ENCODE measurements at regions not wholly inside any gene's neighbourhood (a gene's known extent, or its start where the extent isn't known, plus 50 kb on each side); places are given as distances from the start of the nearest gene placed in this dataset.

DNA sequence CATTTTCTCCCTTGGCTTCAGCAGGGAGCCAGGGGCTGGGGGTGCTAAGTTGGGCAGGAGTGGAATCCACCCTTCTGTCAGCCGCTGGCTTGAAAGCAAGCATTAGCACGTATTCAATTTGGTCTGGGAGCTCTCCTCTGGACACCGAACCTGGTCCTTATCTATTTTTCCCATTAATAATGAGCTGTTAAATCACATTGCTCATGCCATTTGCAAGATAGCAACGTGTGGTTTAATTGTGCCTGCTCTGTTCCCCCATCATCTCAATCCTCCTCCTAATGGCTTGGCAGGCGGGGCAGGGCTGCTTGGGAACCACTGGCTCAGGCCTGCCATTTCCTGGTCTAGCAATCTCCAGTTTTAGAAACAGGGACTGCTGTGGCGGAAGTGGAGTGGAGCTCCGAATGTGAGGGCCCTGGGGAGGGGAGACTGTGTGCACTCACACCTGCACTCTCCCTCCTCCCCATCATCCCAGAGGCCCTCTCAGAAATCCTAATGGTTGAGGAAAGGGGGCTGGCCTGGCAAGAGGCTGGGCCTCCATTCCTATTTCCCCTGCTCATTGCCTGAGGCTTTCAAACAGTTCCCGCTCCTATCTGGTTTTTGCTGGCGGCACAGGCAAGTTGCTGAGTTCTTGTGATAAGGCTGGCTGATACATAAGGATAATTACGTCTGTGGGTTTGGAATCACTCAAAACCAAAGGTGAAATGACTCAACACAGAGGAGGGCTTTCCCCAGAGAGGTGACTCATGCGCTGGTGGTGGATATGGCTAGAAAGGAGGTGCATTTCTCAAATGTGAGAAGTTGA is 201.2 kb upstream of the E2F8 start (continued):
- TF ChIP-seq, protein P1, sequence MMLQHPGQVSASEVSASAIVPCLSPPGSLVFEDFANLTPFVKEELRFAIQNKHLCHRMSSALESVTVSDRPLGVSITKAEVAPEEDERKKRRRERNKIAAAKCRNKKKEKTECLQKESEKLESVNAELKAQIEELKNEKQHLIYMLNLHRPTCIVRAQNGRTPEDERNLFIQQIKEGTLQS (IDR thresholded peaks at IDR 0.05; ENCODE audit: borderline replicate concordance, extremely low read depth, low read depth, low read length): no peak; the same call in 1 of the 2 replicates
- no peak for TF ChIP-seq NFYA (IDR thresholded peaks at IDR 0.05; ENCODE audit: borderline replicate concordance, low read depth, low read length)
- TF ChIP-seq, protein P2, sequence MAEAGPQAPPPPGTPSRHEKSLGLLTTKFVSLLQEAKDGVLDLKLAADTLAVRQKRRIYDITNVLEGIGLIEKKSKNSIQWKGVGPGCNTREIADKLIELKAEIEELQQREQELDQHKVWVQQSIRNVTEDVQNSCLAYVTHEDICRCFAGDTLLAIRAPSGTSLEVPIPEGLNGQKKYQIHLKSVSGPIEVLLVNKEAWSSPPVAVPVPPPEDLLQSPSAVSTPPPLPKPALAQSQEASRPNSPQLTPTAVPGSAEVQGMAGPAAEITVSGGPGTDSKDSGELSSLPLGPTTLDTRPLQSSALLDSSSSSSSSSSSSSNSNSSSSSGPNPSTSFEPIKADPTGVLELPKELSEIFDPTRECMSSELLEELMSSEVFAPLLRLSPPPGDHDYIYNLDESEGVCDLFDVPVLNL (IDR thresholded peaks at IDR 0.05; ENCODE audit: low read depth, low read length): no peak
- TF ChIP-seq PAX8 (IDR thresholded peaks at IDR 0.05): no peak
- TF ChIP-seq NFXL1 (IDR thresholded peaks at IDR 0.05; ENCODE audit: borderline replicate concordance): peak; percentile 85
- TF ChIP-seq, protein P3, sequence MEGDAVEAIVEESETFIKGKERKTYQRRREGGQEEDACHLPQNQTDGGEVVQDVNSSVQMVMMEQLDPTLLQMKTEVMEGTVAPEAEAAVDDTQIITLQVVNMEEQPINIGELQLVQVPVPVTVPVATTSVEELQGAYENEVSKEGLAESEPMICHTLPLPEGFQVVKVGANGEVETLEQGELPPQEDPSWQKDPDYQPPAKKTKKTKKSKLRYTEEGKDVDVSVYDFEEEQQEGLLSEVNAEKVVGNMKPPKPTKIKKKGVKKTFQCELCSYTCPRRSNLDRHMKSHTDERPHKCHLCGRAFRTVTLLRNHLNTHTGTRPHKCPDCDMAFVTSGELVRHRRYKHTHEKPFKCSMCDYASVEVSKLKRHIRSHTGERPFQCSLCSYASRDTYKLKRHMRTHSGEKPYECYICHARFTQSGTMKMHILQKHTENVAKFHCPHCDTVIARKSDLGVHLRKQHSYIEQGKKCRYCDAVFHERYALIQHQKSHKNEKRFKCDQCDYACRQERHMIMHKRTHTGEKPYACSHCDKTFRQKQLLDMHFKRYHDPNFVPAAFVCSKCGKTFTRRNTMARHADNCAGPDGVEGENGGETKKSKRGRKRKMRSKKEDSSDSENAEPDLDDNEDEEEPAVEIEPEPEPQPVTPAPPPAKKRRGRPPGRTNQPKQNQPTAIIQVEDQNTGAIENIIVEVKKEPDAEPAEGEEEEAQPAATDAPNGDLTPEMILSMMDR (IDR thresholded peaks at IDR 0.05 in 2 of 3, conservative IDR thresholded peaks at IDR 0.05 in 1 of 3; ENCODE audit: control insufficient read depth in 2 of 3, extremely low read depth in 1 of 3, insufficient read depth in 1 of 3, low read depth in 3 of 3, low read length in 3 of 3): no peak
- TF ChIP-seq, protein P4, sequence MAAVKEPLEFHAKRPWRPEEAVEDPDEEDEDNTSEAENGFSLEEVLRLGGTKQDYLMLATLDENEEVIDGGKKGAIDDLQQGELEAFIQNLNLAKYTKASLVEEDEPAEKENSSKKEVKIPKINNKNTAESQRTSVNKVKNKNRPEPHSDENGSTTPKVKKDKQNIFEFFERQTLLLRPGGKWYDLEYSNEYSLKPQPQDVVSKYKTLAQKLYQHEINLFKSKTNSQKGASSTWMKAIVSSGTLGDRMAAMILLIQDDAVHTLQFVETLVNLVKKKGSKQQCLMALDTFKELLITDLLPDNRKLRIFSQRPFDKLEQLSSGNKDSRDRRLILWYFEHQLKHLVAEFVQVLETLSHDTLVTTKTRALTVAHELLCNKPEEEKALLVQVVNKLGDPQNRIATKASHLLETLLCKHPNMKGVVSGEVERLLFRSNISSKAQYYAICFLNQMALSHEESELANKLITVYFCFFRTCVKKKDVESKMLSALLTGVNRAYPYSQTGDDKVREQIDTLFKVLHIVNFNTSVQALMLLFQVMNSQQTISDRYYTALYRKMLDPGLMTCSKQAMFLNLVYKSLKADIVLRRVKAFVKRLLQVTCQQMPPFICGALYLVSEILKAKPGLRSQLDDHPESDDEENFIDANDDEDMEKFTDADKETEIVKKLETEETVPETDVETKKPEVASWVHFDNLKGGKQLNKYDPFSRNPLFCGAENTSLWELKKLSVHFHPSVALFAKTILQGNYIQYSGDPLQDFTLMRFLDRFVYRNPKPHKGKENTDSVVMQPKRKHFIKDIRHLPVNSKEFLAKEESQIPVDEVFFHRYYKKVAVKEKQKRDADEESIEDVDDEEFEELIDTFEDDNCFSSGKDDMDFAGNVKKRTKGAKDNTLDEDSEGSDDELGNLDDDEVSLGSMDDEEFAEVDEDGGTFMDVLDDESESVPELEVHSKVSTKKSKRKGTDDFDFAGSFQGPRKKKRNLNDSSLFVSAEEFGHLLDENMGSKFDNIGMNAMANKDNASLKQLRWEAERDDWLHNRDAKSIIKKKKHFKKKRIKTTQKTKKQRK (IDR thresholded peaks at IDR 0.05; ENCODE audit: low read depth, low read length): no peak
- TF ChIP-seq KLF5 (IDR thresholded peaks at IDR 0.05; ENCODE audit: partially characterized antibody): peak; percentile 25
- peak; percentile 95 for TF ChIP-seq ATF7 (IDR thresholded peaks at IDR 0.05; ENCODE audit: low read depth)
- TF ChIP-seq CHD4 (IDR thresholded peaks at IDR 0.05): no peak
- TF ChIP-seq, protein P5, sequence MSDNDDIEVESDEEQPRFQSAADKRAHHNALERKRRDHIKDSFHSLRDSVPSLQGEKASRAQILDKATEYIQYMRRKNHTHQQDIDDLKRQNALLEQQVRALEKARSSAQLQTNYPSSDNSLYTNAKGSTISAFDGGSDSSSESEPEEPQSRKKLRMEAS (IDR thresholded peaks at IDR 0.05; ENCODE audit: low read depth, low read length): no peak
- peak; percentile 94 for TF ChIP-seq PAX5 (IDR thresholded peaks at IDR 0.05; ENCODE audit: borderline replicate concordance, low read depth, low read length)
- TF ChIP-seq FOXM1 (IDR thresholded peaks at IDR 0.05; ENCODE audit: low read depth, low read length): peak; percentile 96
- no peak for TF ChIP-seq POLR2AphosphoS2 (IDR thresholded peaks at IDR 0.05; ENCODE audit: low read depth, low read length)
- no peak for TF ChIP-seq ESRRA (IDR thresholded peaks at IDR 0.05; ENCODE audit: low read length)
- TF ChIP-seq DPF2 (IDR thresholded peaks at IDR 0.05): peak; percentile 100
- TF ChIP-seq MTA3 (IDR thresholded peaks at IDR 0.05; ENCODE audit: borderline replicate concordance, low read length): peak; percentile 94; the same call in 1 of the 2 replicates
- no peak for TF ChIP-seq ZSCAN29 (IDR thresholded peaks at IDR 0.05)
- TF ChIP-seq SPI1 (IDR thresholded peaks at IDR 0.05; ENCODE audit: borderline replicate concordance, insufficient read depth, low read depth, low read length): no peak; the same call in 1 of the 2 replicates
- TF ChIP-seq MXI1 (IDR thresholded peaks at IDR 0.05; ENCODE audit: low read depth, low read length): no peak
- TF ChIP-seq MTA2 (IDR thresholded peaks at IDR 0.05; ENCODE audit: low read depth): peak; percentile 99
- no peak for TF ChIP-seq CBX3 (IDR thresholded peaks at IDR 0.05; ENCODE audit: borderline replicate concordance, low read depth)

All from GM12878 (cell line).